Skeletal muscle satellite cell (primary cell): ENCODE measurements at regions not wholly inside any gene's neighbourhood (a gene's known extent, or its start where the extent isn't known, plus 50 kb on each side); places are given as distances from the start of the nearest gene placed in this dataset.

Source experiments
- H3K27me3 ChIP-seq: 2 replicates; pipeline ENCODE4 v1.7.0; 2013; ENCODE audit warnings: low read length; ENCODE audit not compliant: control insufficient read depth, insufficient read depth
- H3K36me3 ChIP-seq: 2 replicates; pipeline ENCODE4 v1.7.0; 2013; ENCODE audit warnings: mild to moderate bottlenecking, control low read depth, low read length; ENCODE audit not compliant: insufficient read depth
- H3K4me1 ChIP-seq: 2 replicates; pipeline ENCODE4 v1.7.0; 2013; ENCODE audit warnings: low read length; ENCODE audit not compliant: control insufficient read depth, insufficient read depth
- H3K4me2 ChIP-seq: 2 replicates; pipeline ENCODE4 v1.7.0; 2013; ENCODE audit warnings: mild to moderate bottlenecking, low read length
- H3K4me3 ChIP-seq: 2 replicates; pipeline ENCODE4 v1.7.0; 2013; ENCODE audit warnings: low read length
- H3K9ac ChIP-seq: 2 replicates; pipeline ENCODE4 v1.7.0; 2013; ENCODE audit warnings: mild to moderate bottlenecking, low read depth, low read length, moderate library complexity
- H3K9me3 ChIP-seq: replicated peaks from 2 replicates; pipeline ENCODE4 v1.7.0; 2013; ENCODE audit warnings: mild to moderate bottlenecking, control low read depth, low read length

DNA sequence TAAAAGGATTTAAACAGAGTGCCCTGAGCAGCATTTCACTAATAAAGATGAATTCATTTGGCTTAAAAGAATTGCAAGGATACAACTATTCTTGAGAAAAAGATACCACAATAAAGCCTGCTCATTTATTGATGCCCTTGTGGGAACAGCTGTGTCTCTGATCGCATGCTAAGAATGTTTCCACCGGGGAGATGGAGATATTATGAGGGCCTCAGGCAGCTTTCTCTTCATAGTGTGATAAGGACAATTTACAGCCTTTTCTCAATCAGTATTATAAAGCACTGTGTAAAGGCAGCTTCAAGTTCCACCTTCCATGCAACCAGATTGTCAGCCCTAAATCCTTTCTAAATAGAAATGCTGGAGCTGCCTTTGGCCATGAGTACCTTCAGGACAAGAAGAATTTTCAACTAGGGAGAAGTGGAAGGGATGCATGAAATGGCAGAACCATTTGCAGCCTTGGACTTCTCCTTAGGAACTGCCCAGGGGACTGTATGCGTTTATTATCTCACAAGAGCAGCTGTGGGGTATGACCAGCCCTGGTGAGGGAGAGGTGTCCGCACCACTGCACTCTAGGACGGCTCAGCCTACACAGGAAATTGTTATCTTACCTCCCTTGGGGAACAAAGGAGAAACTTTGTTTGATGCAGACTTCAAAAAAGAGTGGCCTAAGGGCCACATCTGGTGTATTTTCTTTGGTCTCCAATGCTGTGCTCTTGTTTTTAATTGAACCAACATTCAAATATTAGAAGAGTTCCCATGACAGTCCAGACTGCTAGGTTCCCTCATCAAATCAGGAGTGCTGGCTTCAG is 116.9 kb upstream of the PCGF5 start:
- H3K9me3 ChIP-seq: no peaks in the 10 kb centered on the region
- peaks cover 44% of the 10 kb centered on the region for H3K27me3 ChIP-seq
- H3K4me1 ChIP-seq: no peaks in the 10 kb centered on the region
- no peak overlapping the region for H3K4me3 ChIP-seq
- H3K4me2 ChIP-seq: no peak overlapping the region
- H3K36me3 ChIP-seq: no peaks in the 10 kb centered on the region
- no peak overlapping the region for H3K9ac ChIP-seq

DNA sequence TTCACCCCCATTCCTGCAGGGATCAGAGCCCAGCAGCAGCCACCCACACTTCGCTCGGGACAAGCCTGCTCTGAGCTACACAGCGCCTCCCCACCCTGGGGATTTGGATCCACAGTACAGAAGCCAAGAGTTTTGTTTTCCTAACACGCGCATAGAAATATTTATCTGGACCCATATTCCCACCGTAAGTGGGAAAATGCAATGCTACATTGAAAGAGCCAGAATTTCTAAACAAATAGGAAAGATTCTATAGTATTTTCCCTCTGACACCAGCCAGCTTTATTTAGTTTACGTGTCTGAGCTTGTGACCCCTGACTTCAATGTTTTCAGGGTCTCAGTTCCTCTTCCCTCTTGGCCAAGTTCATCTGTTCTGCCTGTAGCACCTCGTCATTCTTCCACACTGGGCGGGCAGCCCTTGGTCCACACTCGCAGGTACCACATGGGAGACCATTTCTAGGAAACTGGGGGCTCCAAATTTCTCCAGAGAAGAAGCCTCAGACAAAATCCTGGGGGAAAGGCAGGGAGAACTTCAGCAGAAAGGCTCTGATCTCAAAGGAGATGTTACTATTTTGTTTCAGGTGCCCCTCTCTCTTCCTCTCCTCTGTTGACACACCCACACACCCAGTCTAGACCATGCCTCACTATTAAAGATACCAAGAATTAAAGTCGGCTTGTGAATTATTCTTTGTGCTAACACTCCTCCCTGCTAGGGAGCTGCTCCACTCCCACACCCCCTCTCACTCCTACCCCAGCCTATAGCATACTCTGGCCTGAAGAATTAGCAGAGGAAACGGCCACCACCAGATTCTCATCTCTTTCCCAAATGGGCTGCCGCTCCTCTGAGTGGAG is 116.0 kb upstream of the PCGF5 start:
- Histone ChIP-seq H3K27me3 (peaks cover 44% of the 10 kb centered on the region), H3K9ac (no peak overlapping the region), H3K36me3 (no peaks in the 10 kb centered on the region), H3K4me1 (no peaks in the 10 kb centered on the region), H3K4me3 (no peak overlapping the region), H3K9me3 (no peaks in the 10 kb centered on the region), H3K4me2 (no peak overlapping the region)

DNA sequence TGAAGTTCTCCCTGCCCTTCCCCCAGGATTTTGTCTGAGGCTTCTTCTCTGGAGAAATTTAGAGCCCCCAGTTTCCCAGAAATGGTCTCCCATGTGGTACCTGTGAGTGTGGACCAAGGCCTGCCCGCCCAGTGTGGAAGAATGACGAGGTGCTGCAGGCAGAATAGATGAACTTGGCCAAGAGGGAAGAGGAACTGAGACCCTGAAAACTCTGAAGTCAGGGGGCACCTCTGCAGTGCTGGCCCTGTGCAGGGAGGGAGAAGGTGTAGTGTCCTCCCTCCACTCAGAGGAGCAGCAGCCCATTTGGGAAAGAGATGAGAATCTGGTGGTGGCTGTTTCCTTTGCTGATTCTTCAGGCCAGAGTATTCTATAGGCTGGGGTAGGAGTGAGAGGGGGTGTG is 115.2 kb upstream of the PCGF5 start:
- no peak overlapping the region for H3K9ac ChIP-seq
- peaks cover 44% of the 10 kb centered on the region for H3K27me3 ChIP-seq
- no peaks in the 10 kb centered on the region for H3K4me1 ChIP-seq
- H3K36me3 ChIP-seq: no peaks in the 10 kb centered on the region
- no peak overlapping the region for H3K4me3 ChIP-seq
- no peaks in the 10 kb centered on the region for H3K9me3 ChIP-seq
- no peak overlapping the region for H3K4me2 ChIP-seq

DNA sequence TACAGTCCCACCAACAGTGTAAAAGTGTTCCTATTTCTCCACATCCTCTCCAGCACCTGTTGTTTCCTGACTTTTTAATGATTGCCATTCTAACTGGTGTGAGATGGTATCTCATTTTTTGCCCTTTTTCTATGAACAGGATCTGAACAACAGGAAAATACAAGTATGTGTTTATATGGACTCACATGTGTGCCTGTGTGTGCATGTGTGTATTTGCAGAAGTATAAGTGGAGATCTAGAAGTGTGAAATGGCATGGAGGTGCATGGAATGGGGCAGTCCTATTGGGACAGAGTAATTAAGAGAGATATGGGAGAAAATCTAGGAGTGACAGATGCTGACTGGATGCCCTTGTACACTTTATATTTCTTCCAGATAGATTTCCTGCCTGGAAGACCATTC is 111.6 kb upstream of the PCGF5 start:
- H3K27me3 ChIP-seq: peaks cover 18% of the 10 kb centered on the region
- no peak overlapping the region for H3K4me2 ChIP-seq
- H3K9me3 ChIP-seq: no peaks in the 10 kb centered on the region
- H3K36me3 ChIP-seq: no peaks in the 10 kb centered on the region
- H3K9ac ChIP-seq: no peak overlapping the region
- no peaks in the 10 kb centered on the region for H3K4me1 ChIP-seq
- H3K4me3 ChIP-seq: no peak overlapping the region

DNA sequence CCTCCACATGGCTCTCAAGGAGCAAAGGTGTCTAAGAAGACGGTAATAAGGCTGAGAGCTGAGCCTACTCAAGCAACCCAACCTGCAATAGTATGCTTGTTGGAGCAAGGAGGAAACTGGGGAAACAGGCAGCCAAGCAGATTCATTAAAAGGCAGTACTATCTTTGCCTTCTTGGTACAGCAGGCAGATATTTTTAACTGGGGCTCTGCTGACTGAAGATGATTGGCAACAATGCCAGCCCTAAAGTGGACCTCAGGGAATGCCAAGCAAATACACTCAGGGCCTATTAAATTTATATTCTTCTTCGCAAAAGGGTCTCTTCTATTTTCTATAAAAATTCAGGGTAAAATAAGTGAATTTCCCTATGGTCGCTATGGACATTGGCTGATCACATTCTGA is 109.4 kb upstream of the PCGF5 start:
- Histone ChIP-seq H3K9me3 (no peaks in the 10 kb centered on the region), H3K27me3 (peaks cover 3% of the 10 kb centered on the region), H3K9ac (no peak overlapping the region), H3K4me1 (no peaks in the 10 kb centered on the region), H3K36me3 (no peaks in the 10 kb centered on the region), H3K4me2 (no peak overlapping the region), H3K4me3 (no peak overlapping the region)

DNA sequence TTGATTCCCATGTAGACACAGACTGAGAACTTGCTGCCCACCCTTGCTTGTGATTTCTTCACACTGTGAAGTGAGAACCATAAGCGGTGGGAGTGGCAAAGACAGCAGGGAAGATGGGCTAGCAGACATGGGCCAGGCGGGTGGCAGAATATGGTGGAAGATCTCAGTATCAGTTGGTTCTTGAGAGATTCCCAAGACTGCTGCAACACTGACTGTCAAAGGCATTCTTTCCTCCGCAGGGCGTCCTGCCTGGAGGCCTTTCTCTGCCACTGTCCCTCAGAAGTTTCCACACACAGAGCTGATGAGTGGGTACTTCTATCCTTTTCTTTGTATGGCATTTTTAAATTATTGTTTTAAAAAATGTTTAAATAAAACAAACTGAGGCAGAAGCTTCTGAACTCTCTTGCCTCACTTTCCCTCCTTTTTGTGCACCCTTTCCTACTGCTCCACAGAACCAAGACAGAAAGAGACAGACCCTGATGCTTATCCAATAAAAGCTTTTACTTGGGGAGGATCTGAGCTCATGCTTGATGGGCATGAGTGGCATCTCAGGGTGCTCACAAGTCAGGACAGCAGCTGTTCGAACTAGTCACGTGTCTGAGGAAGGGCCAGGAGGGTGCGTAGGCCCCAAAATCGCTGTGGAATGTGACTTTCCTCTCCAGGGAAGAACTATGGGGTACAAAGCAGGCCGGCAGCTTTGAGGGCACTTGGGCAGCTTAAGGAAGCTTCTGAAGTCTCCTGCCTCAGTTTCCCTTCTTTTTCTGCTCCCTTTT is 104.7 kb upstream of the PCGF5 start:
- Histone ChIP-seq H3K36me3 (no peaks in the 10 kb centered on the region), H3K9ac (no peak overlapping the region), H3K9me3 (no peaks in the 10 kb centered on the region), H3K4me2 (no peak overlapping the region), H3K4me1 (no peaks in the 10 kb centered on the region), H3K4me3 (no peak overlapping the region), H3K27me3 (peaks cover 5% of the 10 kb centered on the region)

DNA sequence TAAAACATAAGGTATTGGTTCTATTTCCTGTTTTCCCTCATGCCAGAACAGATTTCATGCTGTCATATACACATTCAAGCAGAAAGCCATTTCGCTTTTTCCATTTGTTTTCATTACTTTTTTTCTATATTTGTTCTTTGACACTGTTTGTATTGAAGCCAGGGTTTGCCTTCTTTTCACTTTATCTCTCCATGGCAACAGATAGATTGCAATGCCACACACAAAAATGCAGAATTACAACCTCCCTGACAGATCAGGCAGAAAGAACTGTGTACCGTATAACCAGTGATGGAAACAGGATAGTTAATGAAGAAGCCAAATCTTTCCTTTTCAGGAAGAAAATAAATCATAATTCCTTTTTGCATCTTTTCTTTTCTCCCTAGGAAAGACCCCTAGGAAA is 103.0 kb upstream of the PCGF5 start:
- H3K36me3 ChIP-seq: no peaks in the 10 kb centered on the region

DNA sequence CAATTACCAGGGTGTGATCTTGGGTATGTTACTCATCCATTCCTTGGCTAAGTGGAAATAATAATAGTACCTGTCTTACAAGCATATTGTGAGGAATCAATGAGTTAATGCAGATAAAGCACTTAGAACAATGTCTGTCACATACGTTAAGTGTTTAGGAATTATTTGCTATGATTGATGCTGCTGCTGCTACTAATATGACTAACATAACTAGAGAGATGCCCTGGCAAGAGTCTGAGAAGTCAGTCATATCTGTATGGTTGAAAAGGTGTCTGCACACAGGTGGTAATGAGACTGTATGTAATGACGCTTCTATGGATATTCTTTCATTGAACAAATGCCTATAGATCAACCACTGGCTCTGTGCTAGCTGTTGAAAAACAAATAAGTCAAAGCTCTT is 100.1 kb upstream of the PCGF5 start:
- Histone ChIP-seq H3K9ac (no peak overlapping the region), H3K9me3 (no peaks in the 10 kb centered on the region), H3K27me3 (peaks cover 10% of the 10 kb centered on the region), H3K4me1 (no peaks in the 10 kb centered on the region), H3K4me2 (no peak overlapping the region), H3K4me3 (no peak overlapping the region), H3K36me3 (no peaks in the 10 kb centered on the region)

More for the DNA sequence above, 103.0 kb upstream of the PCGF5 start:
- Histone ChIP-seq H3K9me3 (no peaks in the 10 kb centered on the region), H3K4me2 (no peak overlapping the region), H3K4me3 (no peak overlapping the region), H3K27me3 (peaks cover 7% of the 10 kb centered on the region), H3K9ac (no peak overlapping the region), H3K4me1 (no peaks in the 10 kb centered on the region)

DNA sequence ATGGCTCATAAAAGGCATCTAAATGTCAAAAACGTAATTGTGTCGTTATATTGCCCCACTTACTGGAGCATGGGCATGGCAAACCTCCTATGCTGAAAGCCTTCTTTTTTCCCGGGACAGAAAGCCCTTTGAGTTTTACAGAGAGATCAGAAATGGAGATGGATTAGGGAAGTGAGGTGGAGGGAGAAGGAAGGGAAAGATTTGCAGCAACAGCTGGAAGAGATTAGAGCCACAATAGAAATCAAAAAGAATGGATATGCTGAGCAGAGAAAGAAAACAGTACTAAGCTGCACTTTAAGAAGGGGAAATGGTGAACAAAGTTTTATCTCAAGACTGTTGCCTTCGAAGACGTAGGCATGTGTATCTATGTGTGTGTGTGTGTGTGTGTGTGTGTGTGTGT is 97.2 kb upstream of the PCGF5 start:
- H3K4me1 ChIP-seq: no peaks in the 10 kb centered on the region
- H3K27me3 ChIP-seq: peaks cover 10% of the 10 kb centered on the region
- H3K4me2 ChIP-seq: no peak overlapping the region
- H3K36me3 ChIP-seq: no peaks in the 10 kb centered on the region
- H3K9me3 ChIP-seq: no peaks in the 10 kb centered on the region
- no peak overlapping the region for H3K9ac ChIP-seq
- H3K4me3 ChIP-seq: no peak overlapping the region

DNA sequence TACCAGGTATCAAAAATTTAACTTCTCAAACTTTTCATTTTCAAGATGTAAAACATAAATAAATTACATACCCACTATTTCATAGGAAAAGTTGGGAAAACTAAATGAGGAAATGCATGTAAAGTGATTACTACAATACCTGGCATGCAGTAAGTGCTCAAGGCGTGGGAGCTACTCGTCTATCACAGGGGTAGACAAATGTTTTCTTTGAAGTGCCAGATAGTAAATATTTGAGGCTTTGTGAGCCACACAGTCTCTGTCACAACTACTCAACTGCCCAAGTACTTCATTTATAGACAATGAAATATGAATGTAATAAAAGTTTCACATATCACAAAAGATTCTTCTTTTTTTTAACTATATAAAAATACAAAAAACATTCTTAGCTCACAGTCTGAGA is 96.4 kb upstream of the PCGF5 start:
- no peak overlapping the region for H3K4me2 ChIP-seq

DNA sequence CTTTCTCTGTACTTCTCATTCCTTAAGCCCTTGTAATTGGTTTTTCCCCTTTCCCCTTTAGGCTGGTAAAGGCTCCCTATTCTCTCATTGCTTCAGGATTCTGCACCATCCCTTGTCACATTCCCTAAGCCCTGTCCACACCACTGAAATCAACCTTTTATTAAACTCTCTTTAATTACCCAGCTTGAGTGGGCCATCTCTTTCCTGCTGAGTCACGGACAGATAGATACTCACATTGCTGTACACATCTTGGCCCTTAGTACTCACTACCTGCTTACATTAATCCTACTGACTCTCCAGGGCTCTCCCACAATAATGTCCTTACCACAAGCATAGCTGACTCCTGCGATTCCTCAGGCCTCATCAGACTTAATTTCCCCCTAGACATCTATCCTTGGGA is 94.0 kb upstream of the PCGF5 start:
- peaks cover 5% of the 10 kb centered on the region for H3K27me3 ChIP-seq
- H3K4me2 ChIP-seq: no peak overlapping the region
- H3K4me1 ChIP-seq: no peaks in the 10 kb centered on the region
- H3K36me3 ChIP-seq: no peaks in the 10 kb centered on the region
- H3K9me3 ChIP-seq: no peaks in the 10 kb centered on the region
- H3K9ac ChIP-seq: no peak overlapping the region
- H3K4me3 ChIP-seq: no peak overlapping the region

More for the DNA sequence above, 96.4 kb upstream of the PCGF5 start:
- no peaks in the 10 kb centered on the region for H3K36me3 ChIP-seq
- H3K9ac ChIP-seq: no peak overlapping the region
- no peak overlapping the region for H3K4me3 ChIP-seq
- H3K9me3 ChIP-seq: no peaks in the 10 kb centered on the region
- peaks cover 5% of the 10 kb centered on the region for H3K27me3 ChIP-seq
- no peaks in the 10 kb centered on the region for H3K4me1 ChIP-seq
